Fibroblast of upper back skin (primary cell): ENCODE measurements at regions not wholly inside any gene's neighbourhood (a gene's known extent, or its start where the extent isn't known, plus 50 kb on each side); places are given as distances from the start of the nearest gene placed in this dataset.

Source experiments
- DNase-seq: peaks from one replicate; pipeline ENCODE4 v3.0.0-alpha.2; 2013

DNA sequence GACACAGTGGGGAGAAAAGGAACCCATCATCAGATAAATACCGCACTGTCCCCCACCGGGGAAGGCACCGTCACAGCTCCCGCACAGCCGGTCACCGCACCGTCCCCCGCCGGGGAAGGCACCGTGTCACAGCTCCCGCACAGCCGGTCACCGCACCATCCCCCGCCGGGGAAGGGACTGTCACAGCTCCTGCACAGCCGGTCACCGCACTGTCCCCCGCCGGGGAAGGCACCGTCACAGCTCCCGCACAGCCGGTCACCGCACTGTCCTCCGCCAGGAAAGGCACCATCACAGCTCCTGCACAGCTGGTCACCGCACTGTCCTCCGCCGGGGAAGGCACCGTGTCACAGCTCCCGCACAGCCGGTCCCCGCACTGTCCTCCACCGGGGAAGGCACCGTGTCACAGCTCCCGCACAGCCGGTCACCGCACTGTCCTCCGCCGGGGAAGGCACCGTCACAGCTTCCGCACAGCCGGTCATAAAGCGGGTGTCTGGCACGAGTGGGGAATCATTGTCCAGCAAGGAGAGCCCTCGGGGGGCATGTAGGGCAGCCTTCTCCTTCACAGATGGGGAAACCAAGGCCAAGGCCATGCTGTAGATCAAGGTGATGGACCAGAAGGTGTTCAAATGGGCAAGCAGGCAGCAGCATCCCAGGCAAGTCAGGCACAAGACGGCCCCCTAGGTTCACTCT is 280.1 kb downstream of the NPHP4 start:
- no peak for DNase-seq

DNA sequence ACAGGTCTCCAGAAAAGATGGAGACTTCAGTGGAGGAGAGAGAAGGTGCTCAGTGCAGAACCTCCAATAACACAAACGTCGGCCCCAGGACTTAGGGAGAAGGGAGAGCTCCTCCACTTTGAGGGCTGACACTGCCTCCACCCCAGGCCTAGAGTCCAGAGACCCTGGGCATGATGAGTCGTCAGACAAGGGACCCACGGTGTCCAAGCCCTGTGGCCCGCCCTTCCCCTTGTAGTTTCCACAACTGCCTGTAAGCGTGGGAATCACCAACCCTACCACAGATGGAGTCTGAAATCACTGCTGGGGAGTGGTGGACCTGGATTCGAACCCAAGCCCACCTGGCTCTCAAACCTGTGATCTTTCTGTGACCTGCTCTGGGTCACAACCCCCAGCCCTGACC is 281.1 kb downstream of the NPHP4 start:
- no peak for DNase-seq

DNA sequence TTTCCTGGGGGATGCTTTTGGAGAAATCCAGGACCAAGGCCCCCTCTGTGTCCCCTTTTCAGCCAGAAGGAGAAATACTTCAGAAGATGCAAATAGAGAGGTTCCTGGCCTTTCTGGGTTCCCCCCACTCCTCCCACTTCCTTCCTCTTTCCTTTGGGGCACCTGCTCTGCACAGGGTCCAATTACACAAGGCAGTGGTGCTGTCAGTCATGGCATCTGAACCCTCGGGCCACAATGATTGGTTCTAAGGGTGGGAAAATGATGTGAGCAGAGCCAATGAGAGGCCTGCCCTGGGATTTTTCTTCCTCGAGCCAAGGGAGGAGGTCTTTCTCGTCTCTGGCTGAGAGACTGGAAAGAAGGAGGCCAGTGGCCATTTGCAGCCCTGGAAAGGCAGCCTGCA is 282.2 kb downstream of the NPHP4 start:
- no peak for DNase-seq

DNA sequence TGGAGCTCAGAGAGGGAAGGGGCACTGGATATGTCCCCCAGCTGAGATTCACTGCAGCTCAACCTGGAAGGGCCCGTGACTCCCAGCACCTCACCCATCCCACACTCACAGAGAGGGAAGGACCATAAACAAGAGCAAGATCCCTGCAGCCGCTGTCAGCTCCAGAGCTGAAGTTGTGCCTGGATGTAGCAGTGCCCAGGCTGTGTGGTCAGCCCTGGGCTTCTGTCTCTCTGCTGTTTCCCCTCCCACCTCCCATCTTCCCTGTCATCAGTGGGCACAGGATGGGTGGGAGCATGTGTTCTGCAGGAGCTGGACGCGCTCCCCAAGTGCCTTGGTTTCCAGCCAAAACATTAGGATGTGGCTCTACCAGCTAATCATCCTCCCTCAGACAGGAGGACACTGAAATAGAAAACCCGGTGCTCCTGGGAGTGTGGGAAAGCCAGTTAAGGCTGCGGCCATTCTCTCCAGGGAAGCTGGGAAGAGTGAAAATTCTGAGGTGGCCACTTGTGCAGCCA is 282.7 kb downstream of the NPHP4 start:
- no peak for DNase-seq

DNA sequence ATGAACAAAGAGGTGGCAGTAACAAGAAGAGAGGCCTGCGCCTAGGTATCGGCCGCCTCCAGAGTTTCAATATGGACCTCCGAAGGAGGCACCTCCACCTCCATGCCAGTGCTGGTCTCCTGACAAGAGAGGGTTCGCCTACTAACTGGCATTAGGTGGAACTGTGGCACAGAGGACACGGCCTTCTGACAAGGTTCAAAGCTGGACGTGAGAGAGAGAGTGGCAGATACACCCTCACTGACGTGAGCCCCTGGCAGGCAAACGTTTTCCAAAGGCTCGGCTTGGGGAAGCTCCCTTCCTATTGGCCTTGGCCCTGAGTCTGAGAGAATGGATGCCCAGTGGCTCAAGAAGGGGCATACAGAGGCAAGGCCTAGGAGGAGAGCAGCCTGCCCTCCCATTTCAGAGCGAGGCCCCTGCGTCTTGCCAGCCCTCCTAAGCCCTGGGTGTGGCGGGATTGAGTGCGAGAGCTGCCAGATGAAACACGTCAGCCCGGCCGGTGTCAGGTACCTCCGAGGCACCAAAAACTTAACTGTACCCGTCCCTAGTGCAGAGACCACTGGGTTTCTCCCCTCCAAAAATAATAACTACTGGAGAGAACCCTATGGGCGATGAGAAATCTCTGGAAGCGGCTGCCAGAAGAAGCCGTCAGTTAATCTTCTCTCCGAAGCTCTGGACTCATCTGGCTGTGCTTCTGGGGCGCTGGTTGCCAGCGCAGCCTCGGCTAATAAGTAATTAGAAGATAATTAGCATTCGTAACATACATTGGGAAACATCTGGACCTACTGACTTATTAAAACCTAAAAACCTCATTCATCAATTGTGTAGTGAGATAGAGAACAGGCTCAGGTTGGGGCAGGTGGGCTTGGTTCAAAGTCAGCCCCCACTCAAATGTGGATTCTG is 283.6 kb downstream of the NPHP4 start:
- no peak for DNase-seq

DNA sequence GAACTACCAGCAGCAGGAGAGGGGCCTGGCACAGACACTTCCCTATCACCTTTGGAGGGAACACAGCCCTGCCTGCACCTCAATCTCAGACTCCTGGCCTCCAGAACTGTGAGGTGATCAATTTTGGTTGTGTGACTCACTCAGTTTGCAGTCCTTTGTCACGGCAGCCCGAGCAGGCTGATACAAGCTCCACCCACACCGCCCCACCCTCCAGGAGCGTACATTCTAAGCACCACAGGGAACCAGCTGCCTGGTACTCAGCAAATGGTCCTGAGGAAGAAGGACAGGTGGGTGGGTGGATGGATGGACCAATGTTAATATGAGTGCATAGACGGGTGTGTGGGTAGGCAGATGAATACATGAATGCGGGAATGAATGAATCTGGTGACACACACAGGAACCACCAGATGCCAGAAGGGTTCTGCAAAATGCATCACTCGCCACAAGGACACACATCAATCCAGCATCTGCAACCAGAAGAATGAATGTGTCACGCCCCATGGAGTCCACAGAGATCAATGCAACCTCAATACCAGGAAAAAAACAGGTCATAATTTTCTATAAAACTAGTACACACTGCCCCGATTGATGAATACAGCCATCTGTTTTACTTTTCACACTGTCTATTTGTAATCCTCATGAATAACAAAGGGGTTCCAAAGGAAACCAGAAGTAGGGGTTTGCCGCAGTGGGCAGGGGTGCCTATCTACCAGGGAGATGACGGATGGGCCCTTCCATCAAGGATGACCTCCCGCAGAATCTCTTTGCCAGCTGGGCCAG is 284.5 kb downstream of the NPHP4 start:
- no peak for DNase-seq

DNA sequence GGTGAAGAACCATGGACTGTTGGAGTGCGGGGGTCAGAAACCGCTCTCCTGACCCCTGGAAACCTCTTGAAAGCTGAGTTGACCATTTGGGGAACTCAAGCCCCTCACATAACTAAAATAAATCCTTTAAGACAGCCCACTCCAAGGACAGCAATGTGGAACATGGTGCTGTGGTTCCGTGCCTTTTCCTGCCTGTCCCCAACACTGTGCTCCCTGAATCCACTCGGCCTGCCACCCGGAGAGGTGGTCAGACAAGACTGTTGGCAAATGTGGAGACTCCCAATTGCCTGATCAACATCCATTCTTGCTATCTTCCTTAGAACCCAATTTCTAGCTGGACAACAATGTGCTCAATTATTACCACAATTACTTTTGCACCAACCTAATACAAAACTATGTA is 286.0 kb downstream of the NPHP4 start:
- no peak for DNase-seq

DNA sequence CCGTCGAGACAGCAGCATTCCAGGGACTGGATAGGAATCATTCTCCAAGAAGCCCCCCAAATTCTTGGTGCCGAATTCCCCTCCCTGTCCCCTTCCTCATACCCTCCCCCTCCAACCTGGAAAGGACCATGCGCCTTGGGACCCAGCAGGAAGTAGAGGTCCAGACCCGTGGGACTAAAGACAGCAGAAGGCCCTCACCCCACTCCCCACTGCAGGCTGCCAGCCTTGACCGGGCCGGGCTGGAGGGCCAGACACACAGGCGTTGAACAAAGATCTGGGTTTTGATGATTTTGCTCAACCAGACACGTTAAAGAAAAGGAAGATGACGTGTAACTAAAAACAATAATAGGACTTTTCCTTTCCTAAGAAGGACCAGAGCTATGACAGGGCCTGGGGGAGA is 286.5 kb downstream of the NPHP4 start:
- no peak for DNase-seq

DNA sequence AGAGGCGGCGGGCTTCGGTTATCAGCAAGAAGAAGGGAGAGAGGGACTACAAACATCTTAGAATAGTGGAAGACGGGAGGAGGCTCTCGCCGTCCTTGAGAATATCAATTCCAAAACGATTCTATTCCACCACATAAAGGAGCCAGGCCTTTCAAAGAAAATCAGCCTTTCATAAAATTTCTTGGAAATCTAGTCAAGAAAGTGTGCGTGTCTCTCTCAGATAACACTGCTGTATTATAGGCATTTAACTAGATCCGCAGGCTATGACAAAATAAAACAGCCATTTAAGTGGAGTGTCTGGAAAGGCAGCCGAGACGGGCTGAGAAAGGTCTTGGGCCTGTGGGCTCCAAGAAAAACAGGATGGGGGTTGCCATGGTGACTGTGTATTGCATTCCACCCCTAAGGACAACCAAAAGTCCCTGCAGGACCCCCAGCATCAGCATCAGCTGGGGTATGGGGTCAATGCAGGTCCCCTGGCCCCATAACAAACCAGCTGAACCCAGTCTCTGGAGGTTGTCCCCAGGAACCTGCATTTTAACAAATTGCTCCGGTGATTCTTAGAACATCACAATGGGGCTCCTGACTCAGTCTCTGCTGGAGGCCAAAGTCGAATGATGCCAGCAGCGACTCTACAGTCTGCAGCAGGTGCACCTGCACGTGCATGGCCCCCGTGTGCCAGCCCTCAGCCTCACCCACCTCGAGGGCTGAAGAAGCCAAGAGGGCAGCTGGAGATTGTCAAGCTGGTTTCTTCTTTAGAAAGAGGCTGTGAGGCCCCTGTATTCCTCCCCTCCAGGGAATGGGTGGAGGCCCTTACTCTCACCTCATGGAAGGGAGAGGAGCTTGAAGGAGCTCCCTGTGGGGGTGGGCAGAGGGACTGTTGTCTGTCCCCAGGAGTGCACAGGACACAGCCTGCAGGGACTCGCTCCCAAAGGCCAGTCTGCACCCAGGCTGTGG is 287.4 kb downstream of the NPHP4 start:
- DNase-seq, result no peak

DNA sequence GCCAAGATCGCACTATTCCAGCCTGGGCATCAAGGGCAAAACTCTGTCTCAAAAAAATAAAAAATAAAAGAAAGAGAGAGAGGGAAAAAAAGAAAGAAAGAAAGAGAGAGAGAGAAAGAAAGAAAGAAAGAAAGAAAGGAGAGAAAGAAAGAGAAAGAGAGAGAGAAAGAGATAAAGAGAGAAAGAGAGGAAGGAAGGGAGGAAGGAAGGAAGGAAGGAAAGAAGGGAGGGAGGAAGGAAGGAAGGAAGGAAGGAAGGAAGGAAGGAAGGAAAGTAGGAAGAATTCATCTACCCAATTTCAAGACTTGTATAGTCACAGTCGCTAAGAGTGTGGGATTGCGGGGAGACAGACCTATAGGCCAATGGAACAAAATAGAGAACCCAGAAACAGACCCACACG is 290.6 kb downstream of the NPHP4 start:
- DNase-seq, result no peak

DNA sequence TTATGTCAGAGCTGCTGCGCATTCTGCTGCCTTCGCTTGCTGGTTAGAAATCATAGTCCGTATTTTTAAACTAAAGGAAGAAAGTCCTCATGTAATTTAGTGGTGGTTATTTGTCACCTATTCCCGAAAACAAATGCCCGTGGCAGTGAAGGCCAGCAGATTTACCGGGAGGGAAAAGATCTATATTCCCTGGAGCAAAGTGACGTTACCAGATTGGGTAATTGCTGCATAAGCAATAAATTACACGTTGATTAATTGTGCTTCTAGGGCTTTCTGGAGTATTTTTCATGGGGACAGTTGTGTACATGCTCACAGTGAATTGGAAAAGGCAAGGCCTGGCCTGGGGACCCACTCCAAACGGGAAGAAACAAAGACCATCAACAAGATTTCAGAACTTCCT is 298.7 kb downstream of the NPHP4 start:
- no peak for DNase-seq

DNA sequence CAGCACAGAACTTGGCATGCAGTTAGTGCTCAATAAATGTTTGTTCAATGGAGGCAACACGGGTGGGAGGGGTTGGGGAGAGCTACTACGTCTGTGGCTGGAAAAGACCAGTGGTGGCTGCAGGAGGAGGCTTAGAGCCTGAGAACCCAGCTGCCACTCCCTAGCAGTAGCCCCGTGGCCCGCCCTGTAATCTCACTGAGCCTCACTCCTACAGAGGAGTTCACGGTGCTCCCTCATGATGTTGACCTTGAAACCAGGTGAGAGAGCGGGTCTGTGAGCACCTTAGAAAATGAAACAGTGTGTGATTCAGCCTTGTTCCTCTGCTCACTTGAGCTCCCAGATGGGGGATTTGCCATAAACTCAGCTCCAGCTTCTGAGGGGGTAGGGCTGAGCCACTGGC is 299.6 kb downstream of the NPHP4 start:
- no peak for DNase-seq

DNA sequence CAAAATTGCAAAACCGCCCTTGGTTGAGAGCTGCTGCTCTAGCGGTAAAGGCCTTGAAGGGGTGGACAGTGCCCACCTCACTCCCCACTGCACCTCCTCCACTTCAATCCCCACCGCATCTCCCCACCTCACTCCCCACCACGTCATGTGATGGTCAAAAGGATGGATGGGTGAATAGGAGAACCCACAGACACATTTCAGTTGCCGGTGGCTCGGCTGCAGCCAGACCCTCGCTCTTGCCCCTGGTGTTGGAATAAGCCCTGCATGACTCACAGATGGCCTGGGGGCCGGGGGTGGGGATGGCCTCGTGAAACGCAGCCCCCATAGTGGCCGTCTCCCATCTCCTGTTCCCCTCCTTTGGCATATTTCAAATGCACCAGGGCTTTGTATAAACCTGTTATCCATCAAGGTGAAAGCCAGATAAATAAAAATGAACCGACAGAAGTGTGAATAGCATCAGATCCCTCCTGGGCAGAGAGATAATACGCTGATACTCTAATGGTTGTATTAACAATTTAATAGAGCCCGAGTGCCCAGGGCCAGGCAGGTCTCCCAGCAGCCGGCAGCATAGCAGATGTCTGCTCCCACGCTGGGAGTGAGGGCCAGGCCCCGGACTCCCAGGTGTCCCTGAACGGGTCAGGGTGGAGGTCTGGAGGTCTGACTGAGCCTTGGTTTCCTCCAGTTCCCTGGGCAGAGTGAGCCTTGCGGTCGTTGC is 300.3 kb downstream of the NPHP4 start:
- no peak for DNase-seq

DNA sequence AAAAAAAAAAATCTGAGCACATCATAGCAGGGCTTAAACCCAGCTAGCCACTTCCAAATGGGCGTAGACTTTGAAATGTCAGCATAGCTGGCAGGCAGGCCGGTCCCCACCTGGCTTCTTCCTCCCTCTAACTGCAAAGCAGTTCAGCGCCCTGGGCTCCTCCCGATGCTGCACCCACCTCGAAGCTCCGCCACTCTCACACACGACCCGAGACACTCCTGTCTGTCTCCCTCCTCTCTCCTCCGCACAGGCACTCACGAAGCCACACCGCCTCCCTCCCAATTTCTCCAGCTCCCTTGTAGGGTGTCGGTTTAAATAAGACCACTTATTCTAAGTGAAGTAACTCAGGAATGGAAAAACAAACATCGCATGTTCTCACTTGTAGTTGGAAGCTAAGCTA is 301.3 kb downstream of the NPHP4 start:
- DNase-seq, result no peak

DNA sequence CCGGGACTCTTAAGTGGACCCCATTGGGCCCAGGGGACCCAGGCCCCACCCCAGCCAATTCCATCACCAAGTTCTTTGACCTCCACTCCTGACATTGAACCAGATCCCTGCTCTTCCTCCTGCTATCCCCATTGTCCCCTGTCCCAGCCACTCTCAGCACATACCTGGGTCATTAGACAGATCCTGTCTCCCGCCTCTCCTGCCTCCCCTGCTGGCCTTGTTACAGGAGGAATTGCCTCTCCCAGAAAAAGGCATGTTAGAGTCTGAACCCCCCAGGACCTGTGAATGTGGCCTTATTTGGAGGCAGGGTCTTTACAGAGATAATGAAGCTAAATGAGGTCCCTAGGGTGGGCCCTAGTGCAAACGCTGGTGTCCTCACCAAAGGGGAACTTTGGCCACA is 301.9 kb downstream of the NPHP4 start:
- DNase-seq, result no peak

DNA sequence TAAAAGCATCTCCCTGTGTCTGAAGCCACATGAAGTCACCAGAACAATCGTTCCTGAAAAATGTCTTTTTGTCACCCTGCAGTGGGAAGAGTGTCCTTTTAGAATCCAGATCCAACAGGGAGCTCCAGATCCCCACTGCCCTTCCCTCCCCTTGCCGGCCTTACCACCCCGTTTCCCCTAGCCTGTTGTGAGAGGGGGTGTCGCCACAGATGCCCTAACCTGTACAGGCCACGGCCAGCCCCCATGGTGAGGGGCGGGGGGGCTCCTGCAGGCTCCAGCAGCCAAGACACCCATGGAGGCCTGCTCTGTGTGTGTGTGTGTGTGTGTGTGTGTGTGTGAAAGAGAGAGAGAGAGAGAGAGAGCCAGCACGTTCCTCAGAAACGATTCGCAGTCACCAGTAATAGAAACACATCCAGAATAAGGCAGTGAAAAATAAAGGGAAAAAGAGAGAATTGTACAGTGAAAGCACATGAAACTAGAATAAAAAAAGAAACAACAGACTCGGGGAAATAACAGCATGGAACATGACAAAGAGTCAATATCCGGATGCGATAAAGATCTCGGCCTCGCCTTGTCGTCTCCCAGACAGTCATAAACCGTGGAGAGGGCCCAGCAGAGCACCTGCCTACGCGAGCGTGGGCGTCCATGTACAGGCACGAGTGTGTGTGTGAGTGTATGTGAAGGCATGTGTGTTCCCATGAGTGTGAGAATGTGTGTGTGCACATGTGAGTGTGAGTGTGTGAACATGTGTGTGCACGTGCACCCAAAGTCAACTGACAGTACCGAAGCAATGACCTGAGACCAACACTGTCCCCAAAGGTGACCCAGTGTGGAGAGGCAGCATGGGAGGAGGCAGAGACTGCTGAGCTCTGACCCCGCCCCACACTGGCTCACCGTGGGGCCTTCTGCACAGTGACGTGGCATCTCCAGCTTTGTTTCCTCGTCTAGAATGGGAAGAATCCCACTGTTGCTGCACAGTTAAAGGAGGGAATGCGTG is 303.8 kb downstream of the NPHP4 start:
- no peak for DNase-seq

DNA sequence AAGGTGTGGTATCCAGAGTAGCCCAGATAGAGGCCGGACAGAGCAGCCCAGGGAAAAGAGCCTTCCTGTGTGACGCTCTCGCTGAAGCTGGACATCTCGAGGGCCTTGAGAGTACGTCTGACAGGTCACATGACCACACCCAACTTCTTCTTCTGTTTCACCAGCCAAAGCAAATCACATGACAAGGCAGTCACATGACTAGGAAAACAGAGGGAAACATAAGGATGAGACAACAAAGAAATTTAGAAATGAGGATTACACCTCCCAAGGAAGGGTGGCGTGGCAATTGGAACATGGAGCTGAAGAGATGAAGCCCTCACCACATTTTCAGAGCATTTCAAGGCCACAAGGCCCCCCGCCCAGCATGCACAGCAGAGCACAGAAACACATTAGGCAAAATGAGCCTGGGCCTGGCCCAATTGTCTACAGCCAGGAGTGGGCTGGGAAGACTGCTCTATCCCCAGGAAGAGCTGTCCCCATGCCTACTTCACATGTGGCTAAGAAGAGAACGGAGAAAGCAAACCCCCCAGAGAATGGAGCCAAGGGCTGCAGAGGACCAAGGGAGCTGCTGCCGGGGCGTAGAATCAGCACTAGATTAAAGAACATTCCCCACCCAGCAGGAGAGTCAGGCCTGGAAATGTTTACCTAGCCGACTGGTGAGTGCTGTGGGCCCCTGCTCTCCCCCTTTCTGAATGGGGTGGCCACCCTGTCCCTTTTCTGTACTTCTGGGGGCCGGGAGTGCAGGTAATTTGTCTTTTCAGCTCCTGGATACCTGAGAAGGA is 305.1 kb downstream of the NPHP4 start:
- DNase-seq, result no peak

DNA sequence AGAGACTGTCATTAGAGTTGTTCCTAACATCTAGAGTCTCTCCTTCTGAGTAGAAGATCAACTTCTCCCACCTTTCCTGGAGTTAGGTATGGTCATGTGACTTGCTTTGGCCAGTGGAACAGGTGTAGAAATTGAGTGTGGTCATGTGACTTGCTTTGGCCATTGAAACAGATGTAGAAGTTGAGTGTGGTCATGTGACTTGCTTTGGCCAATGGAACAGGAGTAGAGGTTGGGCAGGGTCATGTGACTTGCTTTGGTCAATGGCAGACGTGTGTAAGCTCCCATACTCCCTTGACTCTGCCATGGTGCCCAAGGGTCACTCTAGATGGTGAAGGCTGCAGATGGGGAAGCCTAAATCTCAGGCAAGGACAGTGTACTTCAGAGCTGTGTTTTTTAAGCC is 306.0 kb downstream of the NPHP4 start:
- DNase-seq, result no peak

DNA sequence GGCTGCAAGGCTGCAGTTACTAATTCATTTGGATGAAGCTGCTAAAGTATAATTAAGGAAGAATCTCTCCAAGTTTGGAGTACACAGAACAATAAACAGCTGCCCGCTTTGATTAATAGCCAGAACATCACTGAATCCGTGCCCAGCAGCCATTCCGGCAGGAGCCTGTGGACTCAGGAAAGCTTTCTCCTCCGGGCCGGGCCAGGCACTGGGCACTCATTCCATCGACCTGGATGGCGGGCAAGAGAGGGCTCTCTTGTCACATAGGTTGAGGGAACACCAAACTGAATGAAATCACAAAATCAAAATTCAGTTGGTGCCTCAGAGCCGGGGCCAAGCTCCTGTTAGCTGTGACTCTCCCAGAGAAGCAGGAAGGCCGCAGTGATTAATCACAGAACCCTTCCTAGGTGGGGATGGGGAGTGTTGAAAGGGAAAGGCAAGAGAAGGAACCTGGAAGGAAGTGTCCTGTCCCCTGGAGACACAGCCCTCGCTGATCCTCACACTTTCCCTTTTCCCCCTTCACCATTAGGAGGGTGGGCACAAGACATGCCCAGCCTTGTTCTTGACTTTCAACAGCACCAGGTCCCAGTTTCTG is 306.7 kb downstream of the NPHP4 start:
- no peak for DNase-seq
